GM19351 (cell line): ENCODE measurements at regions not wholly inside any gene's neighbourhood (a gene's known extent, or its start where the extent isn't known, plus 50 kb on each side); places are given as distances from the start of the nearest gene placed in this dataset.

Experiments used
- ATAC-seq: cut with Tn5 transposase; IDR thresholded peaks from one replicate; pipeline ENCODE4 v1.9.1; 2021; ENCODE audit warnings: mild to moderate bottlenecking, moderate library complexity; ENCODE audit not compliant: unreplicated experiment

- no peak for ATAC-seq
Measured at GRCh38 chr17:72487731-72488494, 367.1 kb downstream of the SOX9 start.

GRCh38 chr17:72488555-72489271 is 367.9 kb downstream of the SOX9 start:
- no peak for ATAC-seq

GRCh38 chr17:72489272-72489641 is 368.4 kb downstream of the SOX9 start:
- no peak for ATAC-seq

GRCh38 chr17:72491102-72491501 is 370.3 kb downstream of the SOX9 start:
- no peak for ATAC-seq

GRCh38 chr17:72492494-72492893 is 371.7 kb downstream of the SOX9 start:
- ATAC-seq: no peak

GRCh38 chr17:72492941-72493340 is 372.1 kb downstream of the SOX9 start:
- no peak for ATAC-seq

- no peak for ATAC-seq
Measured at GRCh38 chr17:72494566-72494965, 373.7 kb downstream of the SOX9 start.

GRCh38 chr17:72496461-72496860 is 375.6 kb downstream of the SOX9 start:
- ATAC-seq: no peak

GRCh38 chr17:72497915-72498314 is 377.1 kb downstream of the SOX9 start:
- ATAC-seq: no peak

- peak; percentile 59 for ATAC-seq
Measured at GRCh38 chr17:72498364-72499210, 377.8 kb downstream of the SOX9 start.

- no peak for ATAC-seq
Measured at GRCh38 chr17:72501404-72502370, 380.9 kb downstream of the SOX9 start.

GRCh38 chr17:72502371-72503341 is 381.8 kb downstream of the SOX9 start:
- ATAC-seq: no peak

- no peak for ATAC-seq
Measured at GRCh38 chr17:72503556-72503955, 382.7 kb downstream of the SOX9 start.

- ATAC-seq: no peak
Measured at GRCh38 chr17:72504783-72505182, 384.0 kb downstream of the SOX9 start.

GRCh38 chr17:72506773-72507172 is 386.0 kb downstream of the SOX9 start:
- ATAC-seq: no peak

GRCh38 chr17:72507370-72507769 is 386.6 kb downstream of the SOX9 start:
- no peak for ATAC-seq

- ATAC-seq: peak; percentile 68
Measured at GRCh38 chr17:72510351-72511016, 389.7 kb downstream of the SOX9 start.

GRCh38 chr17:72511242-72511641 is 390.4 kb downstream of the SOX9 start:
- no peak for ATAC-seq

GRCh38 chr17:72511874-72512273 is 391.1 kb downstream of the SOX9 start:
- no peak for ATAC-seq
